WTC11 (cell line): ENCODE measurements at regions not wholly inside any gene's neighbourhood (a gene's known extent, or its start where the extent isn't known, plus 50 kb on each side); places are given as distances from the start of the nearest gene placed in this dataset.
"Not testable (repeated sequence)": the region's sequence is repeated elsewhere in the genome, so short reads cannot be mapped to it uniquely, and the experiment has no call there.

Experiments used
- CTCF ChIP-seq: fragments of 200-600 bp; IDR thresholded peaks from 2 replicates; pipeline ENCODE4 v1.8.0; 2022; ENCODE audit warnings: antibody characterized with exemption
- IRF1 ChIP-seq: sonication (generic); formaldehyde crosslinking; IDR thresholded peaks from 2 replicates; pipeline ENCODE4 v1.8.0; 2023; ENCODE audit warnings: missing genetic modification reagents
- KAT7 ChIP-seq: sonication (generic); formaldehyde crosslinking; IDR thresholded peaks from 2 replicates; pipeline ENCODE4 v1.8.1; 2023; ENCODE audit warnings: missing genetic modification reagents, mild to moderate bottlenecking, borderline replicate concordance
- PRDM15 ChIP-seq: sonication (generic); formaldehyde crosslinking; IDR thresholded peaks from 2 replicates; pipeline ENCODE4 v1.8.0; 2022; ENCODE audit warnings: missing genetic modification reagents
- SMAD3 ChIP-seq: sonication (generic); formaldehyde crosslinking; IDR thresholded peaks from 2 replicates; pipeline ENCODE4 v1.8.0; 2022; ENCODE audit warnings: missing genetic modification reagents, mild to moderate bottlenecking, borderline replicate concordance

GRCh38 chr18:75690283-75690682 is 262.8 kb upstream of the SMIM21 start:
- not testable (repeated sequence) for TF ChIP-seq CTCF; KAT7; PRDM15; IRF1 (CRISPR knock-in tag); SMAD3 (CRISPR knock-in tag)
